HG03565 (cell line): ENCODE measurements at regions not wholly inside any gene's neighbourhood (a gene's known extent, or its start where the extent isn't known, plus 50 kb on each side); places are given as distances from the start of the nearest gene placed in this dataset.
"Not testable (repeated sequence)": the region's sequence is repeated elsewhere in the genome, so short reads cannot be mapped to it uniquely, and the experiment has no call there.

Experiments
- ATAC-seq: cut with Tn5 transposase; IDR thresholded peaks from one replicate; pipeline ENCODE4 v1.9.1; 2021; ENCODE audit warnings: mild to moderate bottlenecking, moderate library complexity; ENCODE audit not compliant: unreplicated experiment

DNA sequence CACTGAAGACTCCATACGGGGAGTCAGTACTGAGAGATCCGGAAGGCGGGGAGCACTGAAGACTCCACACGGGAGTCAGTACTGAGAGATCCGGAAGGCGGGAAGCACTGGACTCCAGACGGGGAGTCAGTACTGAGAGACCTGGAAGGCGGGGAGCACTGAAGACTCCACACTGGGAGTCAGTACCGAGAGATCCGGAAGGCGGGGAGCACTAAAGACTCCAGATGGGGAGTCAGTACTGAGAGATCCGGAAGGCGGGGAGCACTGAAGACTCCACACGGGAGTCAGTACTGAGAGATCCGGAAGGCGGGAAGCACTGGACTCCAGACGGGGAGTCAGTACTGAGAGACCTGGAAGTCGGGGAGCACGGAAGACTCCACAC, 77.2 kb downstream of the DLL1 start:
- not testable (repeated sequence) for ATAC-seq

DNA sequence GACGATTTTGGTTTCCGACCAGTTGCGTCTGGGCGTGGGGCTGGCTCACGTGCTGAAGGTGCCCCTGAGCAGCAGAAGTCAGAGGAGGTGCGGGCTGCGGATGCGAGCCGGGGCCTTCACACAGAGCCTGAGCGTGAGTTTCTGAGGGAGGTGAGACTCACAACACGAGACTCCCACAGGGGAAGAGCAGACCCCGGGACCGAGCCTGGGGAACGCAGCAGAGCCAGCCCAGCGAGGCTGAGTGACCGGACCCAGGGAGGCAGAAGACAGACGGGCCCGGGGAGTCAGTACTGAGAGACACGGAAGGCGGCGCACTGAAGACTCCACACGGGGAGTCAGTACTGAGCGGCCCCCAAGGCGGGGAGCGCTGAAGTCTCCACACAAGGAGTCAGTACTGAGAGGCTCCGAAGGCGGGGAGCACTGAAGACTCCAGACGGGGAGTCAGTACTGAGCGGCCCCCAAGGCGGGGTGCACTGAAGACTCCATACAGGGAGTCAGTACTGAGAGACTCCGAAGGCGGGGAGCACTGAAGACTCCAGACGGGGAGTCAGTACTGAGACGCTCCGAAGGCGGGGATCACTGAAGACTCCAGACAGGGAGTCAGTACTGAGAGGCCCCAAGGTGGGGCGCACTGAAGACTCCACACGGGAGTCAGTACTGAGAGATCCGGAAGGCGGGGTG, 77.8 kb downstream of the DLL1 start:
- ATAC-seq, result no peak

DNA sequence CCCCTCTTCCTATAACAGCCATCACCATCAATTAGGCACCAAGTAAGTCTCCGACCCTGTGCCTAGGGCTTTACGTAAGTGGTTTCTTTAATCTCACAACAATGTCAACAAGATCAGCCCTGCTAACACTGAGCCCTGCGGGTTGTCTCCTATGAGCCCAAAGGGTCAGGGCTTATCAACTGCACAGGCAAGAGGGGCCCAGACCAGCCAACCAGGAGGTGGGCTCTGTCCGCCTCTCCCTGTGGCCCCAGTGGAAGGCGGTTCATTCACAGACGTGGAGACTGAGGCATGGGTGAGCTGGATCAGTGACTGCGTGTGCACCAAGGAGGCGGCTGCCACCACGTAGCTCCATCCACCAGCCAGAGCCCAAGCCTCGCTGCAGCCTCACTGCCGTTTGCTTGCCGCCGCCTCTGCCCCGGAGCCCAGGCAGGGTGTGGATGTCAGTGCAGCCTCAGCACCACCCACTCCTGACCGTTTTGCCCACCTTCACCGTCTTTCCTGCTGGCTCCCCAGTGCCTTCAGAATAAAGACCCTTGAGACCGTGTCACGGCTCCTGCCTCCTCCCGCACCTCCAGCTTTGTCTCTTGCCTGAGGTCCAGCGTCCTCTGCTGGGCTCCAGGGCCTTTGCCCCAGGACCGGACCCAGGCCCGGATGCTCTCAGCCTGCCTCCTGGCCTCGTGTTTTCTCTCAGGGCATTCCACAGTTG, 78.7 kb downstream of the DLL1 start:
- ATAC-seq, result no peak

DNA sequence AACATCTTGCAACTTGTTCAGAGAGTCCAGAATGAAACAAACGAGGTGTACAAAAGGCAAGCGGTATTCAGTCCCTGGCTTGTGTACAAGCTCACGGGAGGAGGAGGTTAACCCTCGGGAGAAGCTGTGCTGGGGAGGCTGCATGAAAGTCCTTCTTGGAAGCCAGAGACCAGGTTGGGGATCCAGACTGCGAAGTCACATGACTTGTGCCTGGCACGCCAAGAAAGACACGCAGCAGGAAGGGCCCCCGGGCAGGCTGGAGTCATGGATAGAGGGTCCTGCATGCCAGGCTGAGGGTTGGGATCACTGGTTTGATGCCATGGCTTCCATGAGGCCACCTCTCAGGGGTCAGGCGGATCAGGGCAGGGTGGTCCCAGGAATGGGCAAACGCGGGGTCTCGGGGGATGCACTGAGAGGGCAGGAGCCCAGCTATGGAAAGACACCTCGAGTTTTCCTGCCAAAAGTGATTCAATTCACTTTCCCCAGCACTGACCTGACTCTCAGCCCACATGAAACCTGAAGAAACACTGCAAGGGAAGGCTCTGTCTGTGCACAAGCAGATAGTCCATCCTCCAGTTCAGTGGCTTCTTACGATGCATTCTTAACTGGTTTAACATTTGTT, 79.4 kb downstream of the DLL1 start:
- no peak for ATAC-seq

DNA sequence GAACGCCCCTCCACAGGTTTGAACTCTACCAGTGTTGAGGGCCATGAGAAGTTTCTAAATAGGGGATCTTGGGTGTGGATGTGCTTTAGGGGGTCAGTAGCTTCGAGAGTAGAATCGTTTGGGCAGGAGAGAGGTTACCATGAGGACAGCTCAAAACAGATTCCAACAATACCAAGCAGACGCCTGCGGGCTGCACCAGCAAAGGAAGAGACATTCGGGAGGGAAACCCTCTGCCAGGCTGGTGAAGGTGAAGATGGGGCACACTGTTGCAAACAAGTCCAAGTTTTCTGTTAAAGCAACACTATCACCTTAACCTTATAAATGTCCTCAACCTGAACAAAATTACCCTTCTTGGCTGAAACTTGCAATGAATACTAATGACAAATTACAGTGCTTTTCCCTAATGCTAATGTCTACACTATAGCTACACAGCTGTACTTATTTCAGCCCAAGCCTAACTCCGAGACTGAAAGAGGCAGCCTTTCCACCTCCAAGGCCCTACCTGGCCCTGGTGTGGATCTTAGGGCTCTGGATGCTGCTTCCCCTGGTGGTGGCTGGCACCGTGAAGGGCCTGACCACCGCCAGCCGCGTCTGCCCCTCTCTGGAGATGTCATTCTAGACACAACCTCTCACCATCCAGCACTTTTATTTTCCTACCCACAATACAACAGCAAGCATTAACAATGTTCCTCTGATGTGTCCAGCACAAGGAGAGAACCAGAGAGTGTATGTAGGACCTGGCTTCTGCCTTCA, 80.1 kb downstream of the DLL1 start:
- no peak for ATAC-seq

DNA sequence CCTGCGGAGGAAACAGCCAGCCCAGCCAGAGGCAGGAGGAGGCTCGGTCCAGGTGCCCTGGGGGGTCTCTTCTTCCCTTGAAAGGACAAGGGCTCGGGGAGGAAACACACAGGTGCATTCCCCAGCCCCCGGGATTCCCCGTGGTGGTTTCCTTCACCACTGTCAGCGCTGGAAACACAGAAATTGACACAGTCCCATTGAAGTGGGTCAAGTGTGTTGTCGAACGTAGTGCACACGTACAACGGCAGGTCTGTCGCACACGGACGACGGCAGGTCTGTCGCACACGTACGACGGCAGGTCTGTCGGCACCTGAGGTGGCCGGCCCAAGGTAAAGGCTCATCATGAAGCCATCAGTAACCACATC, 80.9 kb downstream of the DLL1 start:
- no peak for ATAC-seq

DNA sequence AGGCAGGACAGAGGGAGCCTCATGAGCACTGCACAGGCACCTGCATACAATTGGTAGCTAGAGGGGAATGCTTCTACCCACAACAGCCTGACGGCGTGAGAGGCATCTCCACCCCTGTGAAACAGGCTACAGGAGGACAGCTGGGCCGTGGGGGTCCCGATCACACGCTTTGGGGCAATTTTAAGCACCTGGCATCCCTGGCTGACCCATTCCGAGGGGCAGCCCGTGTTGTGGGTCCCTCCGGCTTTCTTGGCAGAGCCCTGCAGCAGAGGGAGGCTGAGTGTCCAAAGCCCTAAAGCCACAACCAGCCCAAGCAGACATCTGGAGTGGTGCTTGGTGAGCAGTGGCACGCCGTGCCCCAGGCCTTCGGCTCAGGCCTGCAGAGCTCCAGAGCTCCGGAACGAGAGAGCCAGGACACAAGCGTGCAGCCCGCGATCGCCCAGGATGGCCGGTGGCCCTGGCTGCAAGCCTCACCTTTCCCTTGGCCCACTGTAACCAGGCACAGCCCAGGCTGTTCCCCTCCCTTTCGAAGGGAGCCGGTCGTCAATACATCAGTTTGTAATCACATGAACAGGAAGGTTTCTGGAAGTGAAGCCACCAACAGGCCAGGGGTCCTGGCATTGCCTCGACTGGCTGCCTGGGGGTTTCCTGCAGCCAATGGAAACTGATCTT, 81.4 kb downstream of the DLL1 start:
- no peak for ATAC-seq

DNA sequence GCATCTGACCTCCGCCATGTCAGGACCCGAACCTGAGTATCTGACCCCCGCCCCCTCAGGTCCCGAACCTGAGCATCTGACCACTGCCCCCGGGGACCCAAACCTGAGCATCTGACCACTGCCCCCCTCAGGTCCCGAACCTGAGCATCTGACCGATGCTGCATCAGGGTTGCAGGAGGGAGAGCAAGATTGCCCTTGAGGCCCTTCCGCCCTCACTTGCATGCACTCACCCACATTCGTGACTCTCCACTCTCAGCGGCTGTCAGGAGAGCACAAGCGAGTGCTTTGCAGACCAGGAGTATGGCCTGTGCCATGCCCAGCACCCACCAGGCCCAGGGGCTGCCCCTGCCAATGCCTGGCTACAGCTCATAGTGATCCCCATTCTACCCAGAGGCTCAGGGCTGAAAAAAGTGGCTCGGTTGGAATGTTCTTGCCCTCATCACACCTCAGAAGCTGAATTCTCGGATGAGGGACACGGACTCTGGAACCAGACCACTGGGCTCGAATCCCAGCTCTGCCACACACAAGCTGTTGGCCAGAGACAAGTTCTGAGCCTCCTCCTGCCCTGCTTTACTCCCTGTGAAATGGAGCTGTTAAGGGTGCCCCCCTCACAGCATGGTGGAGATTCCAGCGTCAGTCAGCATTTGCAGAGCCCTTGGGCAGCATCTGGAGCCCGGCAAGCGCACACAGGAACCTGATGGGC, 82.1 kb downstream of the DLL1 start:
- no peak for ATAC-seq

DNA sequence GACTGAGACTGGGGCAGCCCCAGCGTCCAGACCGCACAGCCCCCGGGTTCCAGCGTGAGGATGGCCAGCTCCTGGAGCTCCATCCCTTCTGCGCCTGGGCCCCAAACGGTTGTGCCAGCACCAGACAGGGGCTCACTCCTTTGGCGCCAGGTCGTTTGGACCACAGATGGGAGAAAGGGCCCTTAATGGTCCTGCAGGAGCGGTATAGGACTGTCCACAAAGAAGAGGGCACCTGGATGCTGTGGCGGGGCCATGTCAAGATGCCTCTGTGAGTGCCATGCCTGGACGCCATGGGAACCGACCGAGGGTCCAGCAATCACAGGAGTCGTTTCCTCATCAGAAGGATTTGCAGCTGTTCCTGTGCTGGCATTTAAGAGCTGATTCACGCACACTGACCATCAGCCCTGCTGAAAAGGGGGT, 82.7 kb downstream of the DLL1 start:
- ATAC-seq, result no peak

DNA sequence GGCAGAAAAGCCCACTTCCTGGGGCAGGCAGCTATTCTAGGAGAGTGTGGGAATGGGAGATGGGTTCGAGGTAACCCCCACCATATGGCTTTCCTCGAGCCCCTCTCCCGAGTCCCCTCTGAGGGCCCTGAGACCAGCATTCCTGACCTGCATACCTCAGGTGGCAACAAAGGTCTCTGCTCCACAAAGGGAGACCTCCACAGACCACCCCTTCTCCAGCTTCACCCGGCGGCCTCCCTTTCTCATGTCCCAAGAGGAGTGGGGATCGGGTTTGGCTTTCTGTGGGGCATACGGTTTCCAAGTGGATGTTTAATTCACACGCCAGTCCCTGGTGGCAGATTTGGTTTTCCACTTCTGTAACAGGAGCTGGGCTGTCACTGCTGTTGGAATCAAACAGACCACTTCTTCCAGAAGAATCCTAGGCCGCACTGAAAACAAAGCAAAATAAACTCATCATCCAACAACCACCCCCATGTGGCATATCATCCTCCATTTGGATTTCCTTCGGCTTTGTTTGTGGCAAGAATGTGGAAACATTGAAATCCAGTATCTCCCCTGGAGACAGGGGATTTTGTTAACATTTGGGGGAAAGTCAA, 83.2 kb downstream of the DLL1 start:
- no peak for ATAC-seq

DNA sequence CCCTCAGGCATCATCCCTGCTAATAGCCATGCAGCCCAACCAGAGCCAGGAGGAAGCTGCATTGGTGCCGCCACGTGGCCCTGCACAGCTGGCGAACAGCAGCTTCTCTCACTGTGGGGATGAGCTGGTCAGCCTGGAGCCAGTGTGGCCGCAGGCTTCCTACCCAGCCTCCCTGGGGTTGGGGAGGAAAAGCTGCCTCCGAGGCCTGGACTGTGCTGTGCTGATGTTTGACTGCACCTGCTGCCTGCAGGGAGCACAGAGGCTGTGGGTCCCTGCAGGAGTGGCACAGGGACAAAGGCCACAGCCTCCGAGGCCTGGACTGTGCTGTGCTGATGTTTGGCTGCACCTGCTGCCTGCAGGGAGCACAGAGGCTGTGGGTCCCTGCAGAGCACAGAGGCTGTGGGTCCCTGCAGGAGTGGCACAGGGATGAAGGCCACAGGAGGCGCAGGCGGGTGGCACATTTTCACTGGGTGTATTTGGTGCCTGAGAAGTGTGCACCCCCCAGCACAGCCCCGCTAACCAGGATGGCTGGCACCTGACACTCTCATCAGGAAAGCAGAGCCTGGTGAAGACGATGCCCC, 83.9 kb downstream of the DLL1 start:
- ATAC-seq, result no peak

DNA sequence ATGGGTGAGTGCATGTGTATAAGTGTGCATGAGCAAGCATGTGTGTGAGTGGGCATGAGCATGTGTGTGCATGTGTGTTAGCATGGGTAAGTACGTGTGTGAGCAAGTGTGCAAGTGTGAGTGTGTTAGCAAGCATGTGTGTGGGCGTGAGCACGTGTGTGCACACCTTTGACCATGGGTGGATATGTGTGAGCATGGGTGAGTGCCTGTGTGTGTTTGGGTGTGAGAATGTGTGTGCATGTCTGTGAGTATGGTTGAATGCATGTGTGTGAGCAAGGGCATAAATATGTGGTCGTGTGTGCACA, 84.6 kb downstream of the DLL1 start:
- ATAC-seq, result no peak

DNA sequence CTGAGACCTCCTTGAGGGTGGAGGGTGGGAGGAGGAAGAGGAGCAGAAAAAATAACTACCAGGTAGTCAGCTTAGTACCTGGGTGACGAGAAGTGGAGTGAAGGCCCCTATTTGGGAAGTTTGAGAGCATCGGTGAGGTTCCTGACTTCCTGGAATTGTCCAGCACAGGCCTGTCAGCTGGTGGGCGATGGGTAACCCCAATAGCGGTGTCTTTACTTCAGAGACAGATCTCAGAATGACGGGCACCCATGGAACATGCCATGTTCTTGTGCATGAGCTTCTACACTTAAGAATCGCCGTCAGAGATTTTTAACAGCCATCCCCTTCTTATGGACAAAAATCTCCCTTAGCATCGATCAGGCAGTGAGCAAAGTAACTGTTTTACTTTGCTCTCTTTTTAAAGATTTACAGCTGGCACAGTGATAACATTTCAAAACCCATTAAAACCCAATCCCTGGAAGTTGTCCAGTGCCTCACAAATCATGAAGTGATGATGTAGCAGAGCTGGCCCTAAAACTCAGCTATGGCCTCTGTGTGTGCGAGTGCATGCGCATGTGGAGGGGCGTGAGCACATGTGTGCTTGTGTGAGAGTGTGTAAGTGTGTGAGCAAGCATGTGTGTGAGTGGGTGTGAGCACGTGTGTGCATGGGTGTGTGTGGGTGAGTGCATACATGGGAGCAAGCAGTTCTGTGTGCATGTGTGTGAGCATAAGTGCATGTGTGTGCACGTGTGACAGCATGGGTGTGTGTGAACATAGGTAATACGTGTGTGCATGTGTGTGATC, 85.2 kb downstream of the DLL1 start:
- ATAC-seq, result no peak

DNA sequence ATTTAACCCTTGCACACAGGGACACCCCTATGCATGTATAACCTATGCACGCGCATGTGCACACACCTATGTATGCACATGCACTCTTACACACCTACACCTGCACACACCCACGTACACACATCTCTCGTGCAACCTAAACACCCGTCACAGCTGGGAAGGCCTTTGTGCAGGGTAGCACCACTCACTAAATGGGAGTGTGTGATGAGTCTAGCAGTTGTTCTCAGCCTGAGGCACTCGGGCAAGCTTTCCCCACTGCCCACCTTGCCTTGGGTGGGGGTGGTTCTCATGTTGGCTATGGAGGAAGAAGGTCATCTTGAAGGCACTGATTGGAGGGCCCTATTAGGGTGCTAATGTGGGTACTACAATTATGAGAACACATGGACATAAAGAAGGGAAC, 85.8 kb downstream of the DLL1 start:
- no peak for ATAC-seq

DNA sequence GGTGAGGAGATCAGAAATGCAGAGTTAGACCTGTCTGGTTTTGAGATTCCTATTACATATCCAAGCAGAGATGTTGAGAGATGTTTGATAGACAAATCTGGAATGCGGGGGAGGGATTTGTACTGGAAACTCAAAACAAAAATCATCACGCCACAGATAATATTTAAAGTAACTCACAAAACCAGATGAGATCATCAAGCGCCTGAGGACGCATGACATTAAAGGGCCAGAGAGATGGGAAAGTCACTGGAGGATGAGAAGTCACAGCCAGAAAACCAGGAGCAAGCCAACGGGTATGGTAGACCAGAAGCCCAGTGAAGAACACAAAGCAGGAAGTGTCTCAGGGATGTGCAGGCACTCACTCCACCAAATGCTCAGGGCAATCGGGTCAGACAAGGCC, 87.7 kb downstream of the DLL1 start:
- no peak for ATAC-seq

DNA sequence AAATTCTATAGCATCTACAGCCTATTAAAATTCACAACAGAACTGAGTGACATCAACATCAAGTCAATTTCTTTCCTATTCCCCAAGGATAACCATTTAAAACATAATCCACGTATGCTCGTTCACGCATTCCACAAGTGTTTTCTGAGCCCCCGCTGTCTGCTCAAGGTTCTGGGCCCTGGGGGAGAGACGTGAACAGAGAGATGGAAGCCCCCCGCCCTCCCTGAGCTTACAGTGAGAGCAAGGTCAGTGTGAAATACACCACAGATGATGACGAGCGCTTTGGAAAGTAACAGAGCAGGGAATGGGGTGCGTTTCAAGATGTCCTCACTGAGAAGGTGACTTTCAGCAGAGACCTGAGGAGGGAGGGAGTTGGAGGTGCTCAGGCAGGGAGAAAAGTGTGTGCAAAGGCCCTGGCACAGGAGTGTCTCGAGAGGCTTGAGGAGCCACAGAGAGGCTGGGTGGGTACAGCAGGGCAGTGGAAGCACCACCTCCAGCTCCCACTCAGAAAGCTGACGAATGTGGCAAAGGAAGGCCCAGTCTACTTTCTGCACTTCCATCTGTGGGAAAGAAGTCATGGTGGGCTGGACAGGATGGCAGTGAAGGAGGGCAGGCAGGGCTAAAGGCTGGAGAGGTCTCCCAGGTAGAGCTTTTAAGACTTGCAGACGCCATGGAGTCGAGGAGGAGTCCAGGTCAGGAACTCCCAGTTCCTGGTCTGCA, 88.3 kb downstream of the DLL1 start:
- no peak for ATAC-seq

DNA sequence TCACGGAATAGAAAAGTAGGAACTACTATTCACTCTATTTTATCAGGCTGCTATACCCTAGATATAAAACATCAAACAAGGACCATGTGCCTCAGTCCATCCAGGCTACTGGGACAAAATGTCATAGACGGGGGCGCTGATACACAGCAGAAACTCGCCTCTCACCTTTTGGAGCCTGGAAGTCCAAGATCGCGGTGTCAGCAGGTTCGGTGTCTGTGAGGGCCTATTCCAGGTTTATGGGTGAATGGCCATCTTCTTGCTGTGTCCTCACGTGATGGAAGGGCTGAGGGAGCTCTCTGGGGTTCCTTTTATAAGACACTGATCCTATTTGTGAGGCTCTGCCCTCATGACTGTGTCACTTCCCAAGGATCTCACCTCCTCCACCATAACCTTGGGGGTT, 89.5 kb downstream of the DLL1 start:
- ATAC-seq, result no peak

DNA sequence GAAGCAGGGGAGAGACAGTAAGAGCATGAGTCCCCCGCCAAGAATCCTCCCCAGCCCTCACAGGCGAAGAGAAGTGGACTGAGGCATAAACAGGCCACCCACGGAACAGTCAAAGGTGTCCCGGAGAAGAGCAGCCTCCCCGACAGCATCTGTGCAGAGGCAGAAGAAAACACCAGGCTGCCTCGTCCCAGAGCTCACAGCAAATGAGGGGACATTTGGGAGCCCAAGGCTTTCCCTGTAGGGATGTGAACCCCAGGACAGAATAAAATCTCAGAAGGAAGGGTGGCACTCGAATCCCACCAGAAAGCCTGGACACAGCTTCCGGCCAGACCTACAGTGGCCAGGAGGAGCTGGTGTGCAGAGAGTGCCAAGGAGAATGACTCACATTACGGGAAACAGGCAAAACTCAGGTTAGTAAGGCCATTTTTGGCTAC, 90.4 kb downstream of the DLL1 start:
- no peak for ATAC-seq

DNA sequence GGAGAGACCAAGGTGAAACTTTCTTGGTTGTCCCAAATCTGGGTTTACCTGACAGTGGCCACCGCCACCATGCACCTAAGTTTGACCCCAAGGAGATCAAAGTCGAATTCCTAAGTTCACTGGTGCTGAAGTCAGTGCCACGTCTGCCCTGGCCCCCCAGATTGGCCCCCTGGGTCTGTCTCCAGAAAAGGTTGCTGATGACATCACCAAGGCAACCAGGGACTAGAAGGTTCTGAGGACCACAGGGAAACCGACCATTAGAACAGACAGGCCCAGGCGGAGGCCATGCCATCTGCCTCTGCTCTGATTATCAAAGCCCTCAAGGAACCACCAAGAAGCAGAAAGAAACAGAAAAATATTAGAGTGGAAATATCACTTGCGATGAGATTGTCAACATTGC, 91.2 kb downstream of the DLL1 start:
- no peak for ATAC-seq
